ENCODE measurements at regions not wholly inside any gene's neighbourhood (a gene's known extent, or its start where the extent isn't known, plus 50 kb on each side); places are given as distances from the start of the nearest gene placed in this dataset.
A peak's percentile ranks its signal among the peaks of the same experiment; 100 is the strongest.

DNA sequence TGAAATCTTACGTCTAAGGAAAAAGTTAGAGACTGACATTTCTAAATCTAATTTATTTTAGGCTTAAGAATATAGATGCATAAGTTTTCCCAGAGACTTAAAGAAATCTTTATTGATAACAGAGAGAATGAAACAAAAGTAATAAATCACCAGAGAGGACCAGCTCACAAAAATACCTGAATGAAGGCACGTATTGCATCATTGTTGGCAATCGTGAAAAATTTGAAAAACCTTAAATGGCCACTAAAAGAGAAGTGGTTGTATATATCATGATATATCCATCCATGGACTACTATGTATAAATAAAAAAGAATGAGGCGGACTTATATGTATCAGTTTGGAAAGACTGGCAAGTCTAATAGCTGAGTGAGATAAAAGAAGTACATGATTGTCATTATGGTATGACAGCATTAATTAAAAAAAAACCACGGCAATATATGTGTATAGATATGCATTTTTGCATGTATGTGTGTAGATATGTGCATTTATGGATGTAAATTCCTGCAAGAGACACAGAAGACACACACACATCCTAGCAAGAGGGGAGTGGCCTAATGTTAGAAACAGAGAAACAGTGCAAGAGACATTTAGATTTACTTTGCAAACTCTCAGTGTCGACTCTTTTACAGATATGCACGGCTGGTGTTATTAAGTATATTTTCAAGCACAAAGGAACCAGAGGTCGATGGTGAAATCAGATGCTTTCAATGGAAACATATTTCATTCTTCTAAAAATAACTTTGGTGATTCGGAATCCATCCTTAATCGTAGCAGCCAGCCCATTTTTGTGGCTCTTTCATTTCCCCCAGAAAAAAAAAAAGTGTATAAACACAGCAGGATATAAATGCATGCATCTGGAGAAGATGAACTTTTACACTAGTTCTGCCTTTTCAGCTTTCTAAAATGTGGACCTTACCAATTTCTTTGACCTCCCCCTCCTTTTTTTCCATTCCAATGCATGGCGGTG, 156.1 kb upstream of the SALL4 start:
- H3K4me3 Mint-ChIP-seq = peak overlapping the region; percentile 58
- peaks cover 52% of the 10 kb centered on the region for H3K4me1 Mint-ChIP-seq
- peak overlapping the region; percentile 95 for H3K27ac Mint-ChIP-seq (ENCODE audit: unreplicated experiment)

DNA sequence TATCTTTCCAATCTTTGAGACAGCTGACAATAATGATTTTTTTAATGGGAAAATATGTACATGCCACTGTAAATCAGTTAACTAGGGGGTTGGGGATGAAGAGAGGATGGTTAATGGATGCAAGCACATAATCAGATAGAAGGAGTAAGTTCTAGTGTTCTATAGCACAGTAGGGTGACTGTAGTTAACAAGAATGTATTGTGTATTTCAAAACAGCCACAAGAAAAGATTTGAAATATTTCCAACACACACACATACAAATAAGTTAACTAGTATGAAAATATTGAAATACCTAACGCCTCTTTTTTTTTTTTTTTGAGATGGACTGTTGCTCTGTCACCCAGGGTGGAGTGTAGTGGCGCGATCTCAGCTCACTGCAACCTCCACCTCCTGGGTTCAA, 153.4 kb upstream of the SALL4 start:
- H3K4me1 Mint-ChIP-seq = peaks cover 39% of the 10 kb centered on the region
- H3K4me3 Mint-ChIP-seq = no peak overlapping the region
- no peak for DNase-seq (ENCODE audit: low read depth, low spot score)
- TF ChIP-seq, protein P1, sequence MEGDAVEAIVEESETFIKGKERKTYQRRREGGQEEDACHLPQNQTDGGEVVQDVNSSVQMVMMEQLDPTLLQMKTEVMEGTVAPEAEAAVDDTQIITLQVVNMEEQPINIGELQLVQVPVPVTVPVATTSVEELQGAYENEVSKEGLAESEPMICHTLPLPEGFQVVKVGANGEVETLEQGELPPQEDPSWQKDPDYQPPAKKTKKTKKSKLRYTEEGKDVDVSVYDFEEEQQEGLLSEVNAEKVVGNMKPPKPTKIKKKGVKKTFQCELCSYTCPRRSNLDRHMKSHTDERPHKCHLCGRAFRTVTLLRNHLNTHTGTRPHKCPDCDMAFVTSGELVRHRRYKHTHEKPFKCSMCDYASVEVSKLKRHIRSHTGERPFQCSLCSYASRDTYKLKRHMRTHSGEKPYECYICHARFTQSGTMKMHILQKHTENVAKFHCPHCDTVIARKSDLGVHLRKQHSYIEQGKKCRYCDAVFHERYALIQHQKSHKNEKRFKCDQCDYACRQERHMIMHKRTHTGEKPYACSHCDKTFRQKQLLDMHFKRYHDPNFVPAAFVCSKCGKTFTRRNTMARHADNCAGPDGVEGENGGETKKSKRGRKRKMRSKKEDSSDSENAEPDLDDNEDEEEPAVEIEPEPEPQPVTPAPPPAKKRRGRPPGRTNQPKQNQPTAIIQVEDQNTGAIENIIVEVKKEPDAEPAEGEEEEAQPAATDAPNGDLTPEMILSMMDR (conservative IDR thresholded peaks at IDR 0.05) = no peak
- H3K9me3 Mint-ChIP-seq = peaks cover 3% of the 10 kb centered on the region
- H3K27me3 Mint-ChIP-seq (ENCODE audit: low read depth) = no peaks in the 10 kb centered on the region
- H3K27ac Mint-ChIP-seq (ENCODE audit: unreplicated experiment) = no peak overlapping the region
- peaks cover 3% of the 10 kb centered on the region for H3K36me3 Mint-ChIP-seq (ENCODE audit: low read depth)

More for the DNA sequence above, 156.1 kb upstream of the SALL4 start:
- H3K27me3 Mint-ChIP-seq (ENCODE audit: low read depth) = no peaks in the 10 kb centered on the region
- no peak for DNase-seq (ENCODE audit: low read depth, low spot score)
- peaks cover 3% of the 10 kb centered on the region for H3K36me3 Mint-ChIP-seq (ENCODE audit: low read depth)
- TF ChIP-seq, protein P1 (conservative IDR thresholded peaks at IDR 0.05) = no peak
- peaks cover 3% of the 10 kb centered on the region for H3K9me3 Mint-ChIP-seq

DNA sequence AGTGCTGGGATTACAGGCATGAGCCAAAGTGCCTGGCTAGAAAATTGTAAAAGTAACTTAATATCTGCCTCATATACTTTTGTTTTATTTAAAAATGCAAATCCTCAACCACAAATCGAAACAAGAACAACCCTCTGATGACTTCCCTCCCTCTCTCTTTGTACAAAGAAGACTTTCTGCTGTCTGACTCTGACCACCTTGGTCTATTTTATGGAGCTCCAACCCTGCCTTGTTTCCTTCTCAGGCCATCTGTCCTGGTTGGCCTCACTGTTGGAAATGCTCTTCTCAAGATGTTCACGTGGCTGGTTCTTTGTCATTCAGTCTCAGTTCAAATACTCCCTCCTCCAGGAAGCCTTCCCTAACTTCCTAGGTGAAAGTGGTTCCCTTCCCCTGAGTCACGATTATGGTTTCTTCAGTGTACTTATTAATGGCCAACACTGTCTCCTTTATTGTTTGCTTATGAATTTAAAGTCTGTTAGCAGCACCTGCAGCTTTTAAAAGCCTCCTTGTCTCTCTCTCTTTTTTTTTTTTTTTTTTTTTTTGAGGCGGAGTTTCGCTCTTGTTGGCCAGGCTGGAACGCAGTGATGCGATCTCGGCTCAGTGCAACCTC, 151.5 kb upstream of the SALL4 start:
- no peak for DNase-seq (ENCODE audit: low read depth, low spot score)
- TF ChIP-seq, protein P1 (conservative IDR thresholded peaks at IDR 0.05) = no peak
- Mint-ChIP-seq H3K27ac (ENCODE audit: unreplicated experiment) (peak overlapping the region; percentile 79), H3K4me3 (no peak overlapping the region), H3K27me3 (ENCODE audit: low read depth) (no peaks in the 10 kb centered on the region), H3K36me3 (ENCODE audit: low read depth) (peaks cover 3% of the 10 kb centered on the region), H3K4me1 (peaks cover 30% of the 10 kb centered on the region), H3K9me3 (peaks cover 3% of the 10 kb centered on the region)

DNA sequence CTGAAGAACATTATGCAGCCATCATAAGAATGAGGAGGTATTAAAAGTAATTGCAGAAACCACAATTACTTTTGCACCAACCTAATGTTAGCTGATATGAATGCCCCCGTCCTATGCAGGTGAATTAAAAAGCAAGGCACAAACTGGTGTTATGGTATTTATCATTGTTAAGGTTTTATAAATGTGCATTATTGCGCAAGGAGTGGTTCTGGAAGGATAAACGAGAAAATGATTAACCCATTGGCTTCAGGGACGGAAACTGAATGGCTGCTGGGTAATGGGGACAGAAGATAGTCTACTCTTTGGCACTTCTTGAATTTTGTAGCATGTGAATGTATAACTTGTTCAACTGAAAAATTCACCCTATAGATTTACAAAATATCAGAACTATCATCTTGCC, 148.6 kb upstream of the SALL4 start:
- Mint-ChIP-seq H3K9me3 (peaks cover 3% of the 10 kb centered on the region), H3K27ac (ENCODE audit: unreplicated experiment) (no peak overlapping the region), H3K4me1 (peaks cover 31% of the 10 kb centered on the region), H3K36me3 (ENCODE audit: low read depth) (peaks cover 3% of the 10 kb centered on the region), H3K27me3 (ENCODE audit: low read depth) (no peaks in the 10 kb centered on the region), H3K4me3 (no peak overlapping the region)
- TF ChIP-seq, protein P1 (conservative IDR thresholded peaks at IDR 0.05) = no peak
- DNase-seq (ENCODE audit: low read depth, low spot score) = no peak

DNA sequence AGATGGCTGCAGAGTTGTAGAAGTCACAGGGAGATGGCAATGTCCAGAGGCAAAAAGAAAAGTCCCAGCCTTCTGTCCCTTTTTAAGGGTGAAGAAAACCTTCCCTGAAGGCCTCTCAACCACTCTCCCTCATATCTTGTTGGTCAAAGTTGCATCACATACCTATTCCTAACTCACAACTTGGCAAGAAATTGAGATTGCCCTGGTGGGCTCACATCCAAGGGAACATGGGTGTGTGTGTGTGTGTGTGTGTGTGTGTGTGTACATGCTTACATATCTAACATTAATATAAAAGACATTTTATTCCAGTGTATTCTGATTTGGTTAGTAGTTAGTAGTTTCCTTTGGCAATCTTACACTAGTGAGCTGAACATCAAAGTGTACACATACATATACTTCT, 144.3 kb upstream of the SALL4 start:
- H3K9me3 Mint-ChIP-seq = no peaks in the 10 kb centered on the region
- TF ChIP-seq, protein P1 (conservative IDR thresholded peaks at IDR 0.05) = no peak
- H3K4me3 Mint-ChIP-seq = no peak overlapping the region
- no peaks in the 10 kb centered on the region for H3K27me3 Mint-ChIP-seq (ENCODE audit: low read depth)
- peaks cover 38% of the 10 kb centered on the region for H3K4me1 Mint-ChIP-seq
- peak overlapping the region; percentile 71 for H3K27ac Mint-ChIP-seq (ENCODE audit: unreplicated experiment)
- no peak for DNase-seq (ENCODE audit: low read depth, low spot score)
- H3K36me3 Mint-ChIP-seq (ENCODE audit: low read depth) = no peaks in the 10 kb centered on the region

Data from neural crest cell (in vitro differentiated cells).